Mucosa of descending colon (tissue), 3 donors: ENCODE measurements at regions not wholly inside any gene's neighbourhood (a gene's known extent, or its start where the extent isn't known, plus 50 kb on each side); places are given as distances from the start of the nearest gene placed in this dataset.

Experiments
- ATAC-seq: fragments of 200-7000 bp; cut with Tn5 transposase; one replicate; pipeline ENCODE4 v1.9.1; 2020; ENCODE audit warnings: mild to moderate bottlenecking, moderate library complexity
- DNase-seq, 3 donors: peaks; one replicate each; pipeline ENCODE4 v3.0.0-alpha.2; 2020
- H3K36me3 ChIP-seq: fragments of 200-600 bp; one replicate; pipeline ENCODE4 v1.8.0; 2021; ENCODE audit warnings: low read depth, mild to moderate bottlenecking
- H3K4me1 ChIP-seq: fragments of 200-600 bp; one replicate; pipeline ENCODE4 v1.8.0; 2021; ENCODE audit warnings: low read depth, mild to moderate bottlenecking
- H3K4me3 ChIP-seq: fragments of 200-600 bp; one replicate; pipeline ENCODE4 v1.8.0; 2021; ENCODE audit warnings: mild to moderate bottlenecking
- H3K9me3 ChIP-seq: fragments of 200-600 bp; one replicate; pipeline ENCODE4 v1.8.0; 2021; ENCODE audit warnings: mild to moderate bottlenecking
- intact Hi-C, 2 donors: fragments of 100-400 bp; cut with DNase I in 1 of 2; cut with micrococcal nuclease in 1 of 2; formaldehyde crosslinking; loops; one replicate each; pipeline versions ENCODE4 v1.11.0 to v1.11.1; 2022; cut with DNase I, micrococcal nuclease
- TF ChIP-seq, protein P1 (sequence below): fragments of 200-600 bp; IDR thresholded peaks from one replicate; pipeline ENCODE4 v1.8.0; 2022; ENCODE audit warnings: antibody characterized with exemption, mild to moderate bottlenecking
- donor health status: DM: no; HTN: no; CAD: no; lungs with moderate emphysema.
- donor health status: DM: no; HTN: no; CAD: no.
- donor health status: DM: no; HTN: yes; CAD: no.

- no peaks in the 10 kb centered on the region for H3K36me3 ChIP-seq
- ATAC-seq (no peak), DNase-seq (peak in 1 of 3 donors; percentile 47)
- no peaks in the 10 kb centered on the region for H3K4me1 ChIP-seq
- no peak overlapping the region for H3K4me3 ChIP-seq
- H3K9me3 ChIP-seq = no peaks in the 10 kb centered on the region
- intact Hi-C loops = no loop called here
- TF ChIP-seq, protein P1, sequence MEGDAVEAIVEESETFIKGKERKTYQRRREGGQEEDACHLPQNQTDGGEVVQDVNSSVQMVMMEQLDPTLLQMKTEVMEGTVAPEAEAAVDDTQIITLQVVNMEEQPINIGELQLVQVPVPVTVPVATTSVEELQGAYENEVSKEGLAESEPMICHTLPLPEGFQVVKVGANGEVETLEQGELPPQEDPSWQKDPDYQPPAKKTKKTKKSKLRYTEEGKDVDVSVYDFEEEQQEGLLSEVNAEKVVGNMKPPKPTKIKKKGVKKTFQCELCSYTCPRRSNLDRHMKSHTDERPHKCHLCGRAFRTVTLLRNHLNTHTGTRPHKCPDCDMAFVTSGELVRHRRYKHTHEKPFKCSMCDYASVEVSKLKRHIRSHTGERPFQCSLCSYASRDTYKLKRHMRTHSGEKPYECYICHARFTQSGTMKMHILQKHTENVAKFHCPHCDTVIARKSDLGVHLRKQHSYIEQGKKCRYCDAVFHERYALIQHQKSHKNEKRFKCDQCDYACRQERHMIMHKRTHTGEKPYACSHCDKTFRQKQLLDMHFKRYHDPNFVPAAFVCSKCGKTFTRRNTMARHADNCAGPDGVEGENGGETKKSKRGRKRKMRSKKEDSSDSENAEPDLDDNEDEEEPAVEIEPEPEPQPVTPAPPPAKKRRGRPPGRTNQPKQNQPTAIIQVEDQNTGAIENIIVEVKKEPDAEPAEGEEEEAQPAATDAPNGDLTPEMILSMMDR = no peak
Measured at GRCh38 chr7:155398944-155399343, 59.0 kb upstream of the EN2 start.

DNA sequence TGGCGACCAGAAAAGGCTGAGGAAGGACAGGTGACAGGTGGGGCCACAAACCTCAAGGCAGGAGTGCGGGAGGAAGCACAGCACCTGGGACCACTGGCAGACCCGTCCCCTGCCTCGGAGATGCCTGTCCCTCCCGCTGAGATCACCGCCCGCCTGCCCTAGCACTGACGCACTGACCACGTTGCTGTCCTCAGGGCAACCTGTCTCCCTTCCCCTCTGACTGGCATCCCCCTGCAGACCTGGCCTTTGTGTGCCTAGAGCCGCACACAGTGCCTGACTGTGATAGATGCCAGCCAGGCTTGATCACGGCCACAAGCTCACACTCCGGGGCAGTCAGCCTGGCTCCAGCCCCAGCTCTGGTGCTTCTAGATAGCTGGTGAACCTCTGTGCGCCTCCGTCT is 58.4 kb upstream of the EN2 start:
- H3K36me3 ChIP-seq = no peaks in the 10 kb centered on the region
- H3K4me3 ChIP-seq = no peak overlapping the region
- H3K4me1 ChIP-seq = no peaks in the 10 kb centered on the region
- H3K9me3 ChIP-seq = no peaks in the 10 kb centered on the region
- DNase-seq (peak in 1 of 3 donors; percentile 38), ATAC-seq (no peak)
- TF ChIP-seq, protein P1 = no peak
- intact Hi-C loops = no loop called here

GRCh38 chr7:155401231-155401630 is 56.7 kb upstream of the EN2 start:
- H3K9me3 ChIP-seq = no peaks in the 10 kb centered on the region
- no peak overlapping the region for H3K4me3 ChIP-seq
- no peak for ATAC-seq
- DNase-seq = no peak
- no peaks in the 10 kb centered on the region for H3K36me3 ChIP-seq
- H3K4me1 ChIP-seq = no peaks in the 10 kb centered on the region
- TF ChIP-seq, protein P1 = no peak
- intact Hi-C loops = no loop called here

DNA sequence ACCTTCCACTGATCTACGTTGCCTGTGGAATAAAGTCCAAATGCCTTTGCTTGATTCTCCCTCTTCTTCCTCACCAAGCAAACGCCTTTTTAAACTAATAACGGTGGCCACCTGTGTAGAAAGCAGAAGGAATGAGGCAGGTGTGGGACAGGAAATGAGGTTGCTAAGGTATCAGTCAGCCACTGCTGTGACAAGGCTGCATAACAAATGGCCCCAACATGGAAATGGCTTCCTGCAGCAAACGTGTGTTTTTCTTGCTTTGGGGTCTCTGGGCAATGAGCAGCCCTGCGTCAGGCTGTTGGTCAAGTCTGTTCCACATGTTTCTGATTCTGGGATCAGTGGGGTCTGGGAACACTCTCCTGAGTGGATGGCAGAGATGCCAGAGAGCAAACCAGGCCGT is 56.0 kb upstream of the EN2 start:
- intact Hi-C loops = no loop called here
- no peak for DNase-seq
- TF ChIP-seq, protein P1 = no peak
- Histone ChIP-seq H3K4me3 (no peak overlapping the region), H3K4me1 (no peaks in the 10 kb centered on the region), H3K9me3 (no peaks in the 10 kb centered on the region), H3K36me3 (no peaks in the 10 kb centered on the region)
- no peak for ATAC-seq

DNA sequence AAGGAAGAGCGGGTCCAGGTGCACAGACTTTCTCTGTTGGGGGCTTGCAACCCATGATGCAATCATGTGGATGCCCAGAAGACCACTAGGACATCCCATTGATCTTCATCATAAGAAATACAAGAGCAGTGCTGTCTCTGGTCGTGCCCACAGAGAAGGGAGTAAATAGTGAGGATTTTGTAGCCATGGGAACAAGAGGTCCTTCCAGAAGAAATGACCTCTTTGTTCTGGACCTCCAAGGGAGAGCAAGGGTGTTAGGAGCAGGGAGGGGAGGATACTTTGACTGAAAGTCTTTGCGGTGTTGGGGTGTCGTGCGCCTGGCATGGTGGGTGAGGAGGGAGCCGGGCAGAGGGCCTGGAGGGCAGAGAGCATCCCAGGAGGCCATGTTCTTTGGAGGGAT is 55.0 kb upstream of the EN2 start:
- no peaks in the 10 kb centered on the region for H3K36me3 ChIP-seq
- intact Hi-C loops = no loop called here
- ATAC-seq (no peak), DNase-seq (no peak)
- H3K9me3 ChIP-seq = no peaks in the 10 kb centered on the region
- TF ChIP-seq, protein P1 = no peak
- no peak overlapping the region for H3K4me3 ChIP-seq
- no peaks in the 10 kb centered on the region for H3K4me1 ChIP-seq

- intact Hi-C loops = no loop called here
- Histone ChIP-seq H3K36me3 (no peaks in the 10 kb centered on the region), H3K9me3 (no peaks in the 10 kb centered on the region), H3K4me3 (no peak overlapping the region), H3K4me1 (no peaks in the 10 kb centered on the region)
- DNase-seq = no peak
- no peak for ATAC-seq
- TF ChIP-seq, protein P1 = no peak
Measured at GRCh38 chr7:155404976-155405375, 53.0 kb upstream of the EN2 start.
